Stimulated activated CD4-positive, alpha-beta T cell treated with anti-CD3 and anti-CD28 coated beads, Interleukin-4, amount 100 ng/mL, for 24 hours (primary cell): ENCODE measurements at regions not wholly inside any gene's neighbourhood (a gene's known extent, or its start where the extent isn't known, plus 50 kb on each side); places are given as distances from the start of the nearest gene placed in this dataset.
"Not testable (repeated sequence)": the region's sequence is repeated elsewhere in the genome, so short reads cannot be mapped to it uniquely, and the experiment has no call there.

Experiments used
- DNase-seq: peaks from one replicate; pipeline ENCODE4 v3.0.0-alpha.2; 2020

DNA sequence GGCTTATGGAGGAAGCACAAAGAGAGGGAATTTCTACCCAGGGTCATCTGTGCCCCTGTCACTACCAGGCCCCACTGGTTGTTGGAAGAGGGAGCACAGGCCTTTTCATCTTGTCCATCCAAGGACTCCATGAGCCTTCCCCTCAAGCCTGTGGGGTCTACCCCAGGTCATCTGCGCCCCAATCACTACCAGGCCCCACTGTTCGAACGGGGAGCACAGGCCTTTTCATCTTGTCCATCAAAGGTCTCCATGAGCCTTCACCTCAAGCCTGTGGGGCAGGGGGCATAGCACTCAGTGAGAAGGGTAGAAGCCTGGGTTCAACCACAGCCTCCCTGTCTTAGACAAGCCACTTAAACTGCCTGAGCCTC is 101.5 kb upstream of the CDH5 start:
- no peak for DNase-seq

- DNase-seq, result no peak
Measured at GRCh38 chr16:66264311-66265047, 102.0 kb upstream of the CDH5 start.

GRCh38 chr16:66263973-66264310 is 102.5 kb upstream of the CDH5 start:
- DNase-seq, result no peak

- no peak for DNase-seq
Measured at GRCh38 chr16:66263168-66263972, 103.1 kb upstream of the CDH5 start.

- DNase-seq, result no peak
Measured at GRCh38 chr16:66262253-66263167, 104.0 kb upstream of the CDH5 start.

- no peak for DNase-seq
Measured at GRCh38 chr16:66261826-66262225, 104.7 kb upstream of the CDH5 start.

DNA sequence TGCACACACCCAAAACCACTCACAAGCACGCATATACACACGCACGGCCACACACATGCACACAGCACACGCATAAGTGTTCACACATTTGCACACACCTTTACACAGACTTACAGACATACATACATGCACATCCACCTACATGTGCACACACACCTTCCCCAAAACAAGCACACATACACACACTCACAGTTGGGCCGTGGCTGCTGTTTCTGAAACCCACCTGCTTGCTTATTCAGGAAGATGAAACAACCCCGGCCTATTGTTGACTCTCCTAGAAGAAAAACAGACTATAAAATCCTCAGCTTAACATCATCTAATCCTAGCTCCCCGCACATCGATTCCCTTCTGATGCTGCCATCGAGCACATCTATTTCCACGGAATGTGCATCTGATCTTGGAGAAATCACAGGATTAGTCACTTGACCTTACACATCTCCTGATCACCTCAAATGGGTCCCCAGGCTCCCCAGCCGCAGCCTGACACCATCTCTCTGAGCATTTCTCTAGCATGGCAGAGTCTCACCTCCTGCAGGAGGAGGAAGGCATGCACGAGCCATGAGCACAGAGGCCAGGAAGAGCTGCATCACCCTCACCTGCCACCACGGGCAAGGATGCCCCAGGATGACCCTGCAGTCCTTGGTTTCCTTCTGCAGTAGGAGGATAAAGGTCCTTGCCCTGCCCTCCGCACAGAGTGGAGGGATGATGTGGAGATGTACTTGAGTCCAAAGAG is 105.8 kb upstream of the CDH5 start:
- DNase-seq, result no peak

DNA sequence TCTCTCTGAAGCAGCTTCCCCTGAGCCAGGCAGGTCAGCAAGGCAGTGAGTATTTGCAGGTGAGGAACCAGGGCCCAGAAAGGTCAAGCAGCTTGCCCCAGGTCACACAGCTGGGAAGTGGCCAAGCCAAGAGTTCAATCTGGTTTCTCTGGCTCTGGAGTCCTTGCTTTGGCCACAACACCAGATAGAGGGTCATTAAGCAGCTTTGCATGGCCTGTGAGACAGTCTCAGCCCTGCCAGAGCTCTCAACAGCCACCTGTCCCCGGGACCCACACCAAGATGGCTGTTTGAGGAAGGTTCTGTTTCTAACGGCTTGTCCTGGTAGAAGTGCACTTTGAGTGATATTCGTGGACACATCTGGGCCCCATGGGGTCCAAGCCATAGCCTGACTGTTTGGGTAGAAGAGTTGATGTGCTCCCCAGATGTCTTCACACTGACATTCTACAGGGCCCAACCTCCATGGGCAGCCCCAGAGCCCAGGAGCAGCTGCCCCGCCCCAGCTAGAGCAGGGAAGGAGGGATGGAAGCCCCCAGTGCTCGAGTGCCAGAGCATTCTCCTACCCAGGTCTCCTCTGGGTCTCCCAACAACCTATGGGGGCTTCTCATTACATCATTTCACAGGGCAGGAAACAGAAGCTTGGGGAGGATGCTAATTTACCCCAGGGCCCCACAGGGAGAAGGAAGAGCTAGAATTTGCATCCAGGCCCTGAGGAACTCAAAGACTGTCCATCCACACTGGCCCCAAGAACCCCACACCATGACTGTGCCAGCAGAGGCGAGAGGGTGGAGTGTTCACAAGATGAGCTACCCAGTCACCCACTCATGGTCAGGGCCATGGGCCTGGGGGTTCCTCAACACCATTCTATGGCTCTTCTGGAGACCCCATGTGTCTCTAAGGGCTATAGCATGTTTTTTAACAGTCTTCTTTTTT is 107.3 kb upstream of the CDH5 start:
- DNase-seq, result no peak

- DNase-seq, result no peak
Measured at GRCh38 chr16:66256919-66257318, 109.6 kb upstream of the CDH5 start.

DNA sequence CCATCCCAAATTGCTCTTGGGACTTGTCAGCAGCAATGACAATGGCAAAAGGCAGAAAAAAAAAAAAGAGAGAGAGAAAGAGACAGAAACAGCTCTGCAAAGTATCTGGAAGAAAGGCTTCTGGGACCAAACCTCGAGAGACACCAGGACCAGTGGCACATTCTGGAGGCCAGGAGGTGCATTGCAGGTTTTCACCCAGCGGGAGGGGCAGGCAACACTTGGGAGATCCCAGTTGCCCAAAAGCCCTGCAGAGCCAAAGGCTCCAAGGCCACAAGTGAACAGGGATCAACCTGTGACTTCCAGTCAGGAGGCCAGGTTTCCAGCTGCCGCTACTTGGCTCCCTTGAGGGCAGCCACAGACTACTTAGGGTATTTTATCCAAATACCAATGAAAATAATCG is 110.8 kb upstream of the CDH5 start:
- DNase-seq, result no peak

DNA sequence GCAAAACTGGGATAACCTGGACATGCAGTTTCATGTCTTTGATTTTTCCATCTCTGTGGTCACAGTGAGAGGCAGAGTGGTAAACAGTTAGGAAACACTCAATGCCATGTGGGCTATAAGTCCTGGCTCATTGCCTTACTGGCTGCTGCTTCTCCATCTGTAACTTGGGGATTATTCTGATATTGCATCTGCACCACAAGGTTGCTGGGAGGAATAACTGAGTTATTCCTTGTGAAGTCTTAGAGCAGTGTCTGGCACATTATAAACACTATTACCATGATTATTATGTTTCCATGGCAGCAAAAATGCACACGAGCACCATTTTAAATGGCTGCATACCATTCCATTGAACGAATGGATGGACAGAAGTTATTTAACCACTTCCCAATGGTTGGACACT is 111.7 kb upstream of the CDH5 start:
- no peak for DNase-seq

DNA sequence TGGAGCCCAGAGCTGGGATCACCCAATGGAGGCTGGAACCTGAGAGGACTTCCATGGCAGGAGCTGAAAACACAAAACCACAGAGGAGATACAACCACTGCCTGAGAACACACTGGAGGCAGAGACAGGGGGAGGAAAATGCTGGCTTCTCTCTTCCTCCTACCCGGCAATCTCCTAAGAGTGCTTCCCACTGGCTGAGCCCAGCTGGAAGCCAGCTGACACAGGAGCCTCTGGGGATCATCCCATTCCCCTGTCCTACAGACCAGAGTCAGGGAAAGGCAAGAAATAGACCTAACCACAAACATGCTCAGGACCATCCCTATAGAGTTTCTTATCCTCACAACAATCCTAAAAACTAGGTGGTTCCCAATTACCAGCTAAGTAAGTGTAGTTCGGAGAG is 112.4 kb upstream of the CDH5 start:
- DNase-seq, result no peak

- no peak for DNase-seq
Measured at GRCh38 chr16:66251476-66252160, 114.9 kb upstream of the CDH5 start.

- no peak for DNase-seq
Measured at GRCh38 chr16:66250686-66251431, 115.6 kb upstream of the CDH5 start.

- DNase-seq, result no peak
Measured at GRCh38 chr16:66247516-66248481, 118.7 kb upstream of the CDH5 start.

GRCh38 chr16:66245868-66246267 is 120.6 kb upstream of the CDH5 start:
- no peak for DNase-seq

DNA sequence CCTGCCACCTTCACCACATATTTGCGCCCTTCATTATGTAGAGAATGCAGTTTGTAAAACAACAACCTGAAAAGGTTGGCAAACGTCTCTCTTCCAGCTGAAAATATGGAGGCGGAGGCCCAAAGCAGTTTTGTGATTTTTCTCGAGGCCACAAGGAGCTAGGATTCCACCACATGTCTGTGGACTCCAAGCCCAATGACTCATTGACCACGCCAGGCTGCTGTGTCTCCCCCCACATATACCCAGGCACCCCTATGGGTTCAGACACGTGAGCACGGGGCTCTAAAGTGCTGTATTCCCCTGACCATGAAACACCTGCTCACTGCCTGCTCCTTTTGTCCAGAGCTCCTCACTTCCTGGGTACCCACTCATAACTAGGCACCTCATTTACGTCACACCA is 121.4 kb upstream of the CDH5 start:
- DNase-seq, result no peak

GRCh38 chr16:66242672-66243071 is 123.8 kb upstream of the CDH5 start:
- no peak for DNase-seq

DNA sequence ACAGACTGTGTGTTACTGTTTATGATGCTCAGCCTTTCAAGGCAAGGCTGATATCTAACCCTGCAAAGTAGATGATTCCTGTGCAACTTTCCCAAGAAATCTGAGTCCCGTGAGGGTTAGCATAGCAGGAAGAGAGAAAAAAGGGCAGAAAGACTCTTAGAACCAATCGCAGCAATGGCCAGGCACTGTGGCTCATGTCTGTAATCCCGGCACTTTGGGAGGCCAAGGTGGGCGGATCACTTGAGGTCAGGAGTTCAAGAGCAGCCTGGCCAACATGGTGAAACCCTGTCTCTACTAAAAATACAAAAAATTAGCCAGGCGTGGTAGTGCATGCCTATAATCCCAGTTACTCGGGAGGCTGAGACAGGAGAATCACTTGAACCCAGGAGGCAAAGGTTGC is 124.3 kb upstream of the CDH5 start:
- not testable (repeated sequence) for DNase-seq
